ENCODE measurements at regions not wholly inside any gene's neighbourhood (a gene's known extent, or its start where the extent isn't known, plus 50 kb on each side); places are given as distances from the start of the nearest gene placed in this dataset.

DNA sequence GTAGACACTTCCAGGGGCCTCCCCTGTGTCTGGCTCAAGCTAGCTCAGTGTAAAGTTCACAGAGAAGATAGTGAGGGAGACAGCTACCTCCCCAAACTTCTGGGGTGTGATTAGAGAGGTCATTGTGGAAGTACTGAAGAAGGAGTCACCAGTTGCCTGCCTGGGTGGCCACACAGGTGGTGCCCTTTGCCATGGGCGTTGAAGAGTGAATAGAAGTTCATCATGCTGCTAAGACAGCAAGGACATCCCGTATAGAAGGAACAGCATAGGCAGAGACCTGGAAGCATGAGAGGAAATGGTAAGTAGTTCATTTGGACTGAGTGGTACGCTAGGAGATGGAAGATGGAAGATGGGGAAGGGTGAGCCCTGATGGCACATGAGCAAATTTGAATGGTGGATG is 110.1 kb downstream of the PJA1 start:
- TF ChIP-seq CTCF (IDR thresholded peaks at IDR 0.05; ENCODE audit: low read length) (no peak), EZH2phosphoT487 (IDR thresholded peaks at IDR 0.05; ENCODE audit: low read length) (no peak)

All from MM.1S (cell line).